GM12878 (cell line): ENCODE measurements at regions not wholly inside any gene's neighbourhood (a gene's known extent, or its start where the extent isn't known, plus 50 kb on each side); places are given as distances from the start of the nearest gene placed in this dataset.

ENCODE experiments used
- ATAC-seq: fragments of 200-7000 bp; cut with Tn5 transposase; 3 replicates; pipeline ENCODE4 v1.9.1; 2020; ENCODE audit warnings: mild to moderate bottlenecking, moderate library complexity
- BruUV-seq: library from RNA; stranded (reverse); fragments of 400-500 nt; replicated peaks from 2 replicates; lab custom pipeline; 2021; lab: Mats Ljungman, UMichigan
- CTCF ChIA-PET: fragments of 300-600 bp; sonication (Branson Sonifier 250); formaldehyde crosslinking; extraction: SDS; loops from one replicate; lab custom pipeline; 2021; ENCODE audit warnings: inconsistent platforms; lab: Yijun Ruan, JAX
- POLR2A ChIA-PET: fragments of 350-600 bp; formaldehyde crosslinking; extraction: SDS; loops from one replicate; lab custom pipeline; 2021; ENCODE audit warnings: inconsistent platforms; lab: Charles Lee
- RAD21 ChIA-PET: fragments of 300-600 bp; sonication (Branson Sonifier 250); formaldehyde crosslinking; loops from one replicate; lab custom pipeline; 2023; ENCODE audit warnings: antibody characterized with exemption; ENCODE audit not compliant: unreplicated experiment; lab: Charles Lee
- SMC1A ChIA-PET: fragments of 300-600 bp; sonication (Branson Sonifier 250); formaldehyde crosslinking; loops from one replicate; lab custom pipeline; 2023; ENCODE audit not compliant: unreplicated experiment, uncharacterized antibody; lab: Charles Lee
- DNase-seq: peaks from one replicate; pipeline ENCODE4 v3.0.0-alpha.2; 2011; ENCODE audit warnings: low read depth, low spot score
- FAIRE-seq: peaks from 3 replicates; lab custom pipeline; 2011; peaks lifted over from hg19 to GRCh38; lab: Jason Lieb, UNC
- H2AFZ ChIP-seq: 2 replicates; pipeline ENCODE4 v1.6.0; 2011; ENCODE audit warnings: low read depth, low read length, control low read depth; ENCODE audit not compliant: control insufficient read depth
- H3K27ac ChIP-seq: 2 replicates; pipeline ENCODE4 v1.5.1; 2011; ENCODE audit warnings: control low read depth; ENCODE audit not compliant: control insufficient read depth, insufficient read depth
- H3K27me3 ChIP-seq, 2 experiments: replicated peaks in 1 of 2; 2 replicates each; pipeline versions ENCODE4 v1.6.0 to v1.6.1; 2011; ENCODE audit warnings: low read length in 1 of 2; ENCODE audit not compliant: control insufficient read depth in 2 of 2, insufficient read depth in 2 of 2
- H3K36me3 ChIP-seq, 2 experiments: 2 replicates each; pipeline ENCODE4 v1.5.1; 2011; ENCODE audit warnings: low read length in 1 of 2; ENCODE audit not compliant: control insufficient read depth in 2 of 2, insufficient read depth in 2 of 2
- H3K4me1 ChIP-seq: 2 replicates; pipeline ENCODE4 v1.6.1; 2011; ENCODE audit warnings: mild to moderate bottlenecking, low read length, moderate library complexity, mixed read lengths; ENCODE audit not compliant: control insufficient read depth, insufficient read depth
- H3K4me2 ChIP-seq: 2 replicates; pipeline ENCODE4 v1.6.0; 2011; ENCODE audit warnings: control low read depth; ENCODE audit not compliant: control insufficient read depth, insufficient read depth
- H3K4me3 ChIP-seq: fragments of 200-600 bp; sonication (generic); 2 replicates; pipeline ENCODE4 v1.5.1; 2016
- H3K79me2 ChIP-seq: 2 replicates; pipeline ENCODE4 v1.6.0; 2011; ENCODE audit warnings: low read length; ENCODE audit not compliant: control insufficient read depth, insufficient read depth
- H3K9ac ChIP-seq: 2 replicates; pipeline ENCODE4 v1.8.0; 2011; ENCODE audit warnings: low read length, control low read depth, mixed read lengths; ENCODE audit not compliant: control insufficient read depth, insufficient read depth
- H3K9me3 ChIP-seq: replicated peaks from 3 replicates; pipeline ENCODE4 v1.5.1; 2011; ENCODE audit warnings: mild to moderate bottlenecking, low read length; ENCODE audit not compliant: control insufficient read depth, insufficient read depth
- H4K20me1 ChIP-seq: 2 replicates; pipeline ENCODE4 v1.6.0; 2011; ENCODE audit not compliant: control insufficient read depth, insufficient read depth
- ESRRA ChIP-seq: IDR thresholded peaks from 2 replicates; pipeline ENCODE4 v1.6.1; 2012; ENCODE audit warnings: mild to moderate bottlenecking, low read length, improper control_type of control experiment
- NFXL1 ChIP-seq: fragments of 450-650 bp; IDR thresholded peaks from 2 replicates; pipeline ENCODE4 v1.6.1; 2017; ENCODE audit warnings: antibody characterized with exemption, mild to moderate bottlenecking, borderline replicate concordance
- SREBF1 ChIP-seq: IDR thresholded peaks from 2 replicates; pipeline ENCODE4 v1.6.1; 2012; ENCODE audit warnings: mild to moderate bottlenecking, low read length
- WGBS: methylation state at CpG from one replicate; pipeline ENCODE4 v1.1.6; 2016; ENCODE audit warnings: low lambda C conversion rate; ENCODE audit not compliant: insufficient replicate concordance, insufficient coverage; ENCODE audit errors: missing lambda C conversion rate; 5-methylcytosine and 5-hydroxymethylcytosine counted together
- in situ Hi-C: fragments of 300-500 bp; cut with MboI; formaldehyde crosslinking; loops from 9 replicates; pipeline ENCODE4 v1.14.3; 2018; ENCODE audit warnings: mixed read lengths
- intact Hi-C: fragments of 100-400 bp; cut with micrococcal nuclease; formaldehyde crosslinking; loops from one replicate; pipeline ENCODE4 v1.14.2; 2022; ENCODE audit not compliant: unreplicated experiment
- TF ChIP-seq, protein P1 (sequence below): IDR thresholded peaks from 2 replicates; pipeline ENCODE4 v1.6.1; 2012; ENCODE audit warnings: mild to moderate bottlenecking, low read depth, low read length
- TF ChIP-seq, protein P2 (sequence below): fragments of 450-650 bp; IDR thresholded peaks from 2 replicates; pipeline ENCODE4 v1.6.1; 2018; ENCODE audit warnings: mild to moderate bottlenecking, low read depth, moderate library complexity; ENCODE audit not compliant: partially characterized antibody

DNA sequence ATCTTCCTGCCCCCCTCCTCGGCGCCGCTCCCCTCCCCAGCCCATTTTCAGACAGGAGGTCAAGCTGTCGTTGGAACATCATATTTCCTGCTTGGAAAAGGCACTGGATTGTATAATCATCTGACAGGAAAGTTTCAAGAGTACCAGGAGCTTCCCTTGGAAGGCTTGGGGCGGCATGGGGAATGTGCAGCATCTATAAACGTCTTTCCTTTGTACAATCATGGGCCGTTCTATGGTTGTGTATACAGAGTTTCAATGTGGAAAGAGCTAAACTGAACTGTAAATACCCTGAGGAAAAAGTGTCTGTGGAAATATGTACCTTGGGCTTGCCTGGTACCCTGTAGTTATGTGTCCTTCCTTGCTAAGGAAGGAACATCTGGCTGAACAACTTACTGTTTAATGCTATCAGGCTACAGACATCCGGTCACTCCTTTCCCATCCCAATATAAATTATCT lies 368.1 kb upstream of the ADGRL2 start (continued):
- TF ChIP-seq, protein P1, sequence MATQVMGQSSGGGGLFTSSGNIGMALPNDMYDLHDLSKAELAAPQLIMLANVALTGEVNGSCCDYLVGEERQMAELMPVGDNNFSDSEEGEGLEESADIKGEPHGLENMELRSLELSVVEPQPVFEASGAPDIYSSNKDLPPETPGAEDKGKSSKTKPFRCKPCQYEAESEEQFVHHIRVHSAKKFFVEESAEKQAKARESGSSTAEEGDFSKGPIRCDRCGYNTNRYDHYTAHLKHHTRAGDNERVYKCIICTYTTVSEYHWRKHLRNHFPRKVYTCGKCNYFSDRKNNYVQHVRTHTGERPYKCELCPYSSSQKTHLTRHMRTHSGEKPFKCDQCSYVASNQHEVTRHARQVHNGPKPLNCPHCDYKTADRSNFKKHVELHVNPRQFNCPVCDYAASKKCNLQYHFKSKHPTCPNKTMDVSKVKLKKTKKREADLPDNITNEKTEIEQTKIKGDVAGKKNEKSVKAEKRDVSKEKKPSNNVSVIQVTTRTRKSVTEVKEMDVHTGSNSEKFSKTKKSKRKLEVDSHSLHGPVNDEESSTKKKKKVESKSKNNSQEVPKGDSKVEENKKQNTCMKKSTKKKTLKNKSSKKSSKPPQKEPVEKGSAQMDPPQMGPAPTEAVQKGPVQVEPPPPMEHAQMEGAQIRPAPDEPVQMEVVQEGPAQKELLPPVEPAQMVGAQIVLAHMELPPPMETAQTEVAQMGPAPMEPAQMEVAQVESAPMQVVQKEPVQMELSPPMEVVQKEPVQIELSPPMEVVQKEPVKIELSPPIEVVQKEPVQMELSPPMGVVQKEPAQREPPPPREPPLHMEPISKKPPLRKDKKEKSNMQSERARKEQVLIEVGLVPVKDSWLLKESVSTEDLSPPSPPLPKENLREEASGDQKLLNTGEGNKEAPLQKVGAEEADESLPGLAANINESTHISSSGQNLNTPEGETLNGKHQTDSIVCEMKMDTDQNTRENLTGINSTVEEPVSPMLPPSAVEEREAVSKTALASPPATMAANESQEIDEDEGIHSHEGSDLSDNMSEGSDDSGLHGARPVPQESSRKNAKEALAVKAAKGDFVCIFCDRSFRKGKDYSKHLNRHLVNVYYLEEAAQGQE, result no peak
- TF ChIP-seq ESRRA (no peak), SREBF1 (no peak), NFXL1 (no peak)
- TF ChIP-seq, protein P2, sequence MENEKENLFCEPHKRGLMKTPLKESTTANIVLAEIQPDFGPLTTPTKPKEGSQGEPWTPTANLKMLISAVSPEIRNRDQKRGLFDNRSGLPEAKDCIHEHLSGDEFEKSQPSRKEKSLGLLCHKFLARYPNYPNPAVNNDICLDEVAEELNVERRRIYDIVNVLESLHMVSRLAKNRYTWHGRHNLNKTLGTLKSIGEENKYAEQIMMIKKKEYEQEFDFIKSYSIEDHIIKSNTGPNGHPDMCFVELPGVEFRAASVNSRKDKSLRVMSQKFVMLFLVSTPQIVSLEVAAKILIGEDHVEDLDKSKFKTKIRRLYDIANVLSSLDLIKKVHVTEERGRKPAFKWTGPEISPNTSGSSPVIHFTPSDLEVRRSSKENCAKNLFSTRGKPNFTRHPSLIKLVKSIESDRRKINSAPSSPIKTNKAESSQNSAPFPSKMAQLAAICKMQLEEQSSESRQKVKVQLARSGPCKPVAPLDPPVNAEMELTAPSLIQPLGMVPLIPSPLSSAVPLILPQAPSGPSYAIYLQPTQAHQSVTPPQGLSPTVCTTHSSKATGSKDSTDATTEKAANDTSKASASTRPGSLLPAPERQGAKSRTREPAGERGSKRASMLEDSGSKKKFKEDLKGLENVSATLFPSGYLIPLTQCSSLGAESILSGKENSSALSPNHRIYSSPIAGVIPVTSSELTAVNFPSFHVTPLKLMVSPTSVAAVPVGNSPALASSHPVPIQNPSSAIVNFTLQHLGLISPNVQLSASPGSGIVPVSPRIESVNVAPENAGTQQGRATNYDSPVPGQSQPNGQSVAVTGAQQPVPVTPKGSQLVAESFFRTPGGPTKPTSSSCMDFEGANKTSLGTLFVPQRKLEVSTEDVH, result no peak

DNA sequence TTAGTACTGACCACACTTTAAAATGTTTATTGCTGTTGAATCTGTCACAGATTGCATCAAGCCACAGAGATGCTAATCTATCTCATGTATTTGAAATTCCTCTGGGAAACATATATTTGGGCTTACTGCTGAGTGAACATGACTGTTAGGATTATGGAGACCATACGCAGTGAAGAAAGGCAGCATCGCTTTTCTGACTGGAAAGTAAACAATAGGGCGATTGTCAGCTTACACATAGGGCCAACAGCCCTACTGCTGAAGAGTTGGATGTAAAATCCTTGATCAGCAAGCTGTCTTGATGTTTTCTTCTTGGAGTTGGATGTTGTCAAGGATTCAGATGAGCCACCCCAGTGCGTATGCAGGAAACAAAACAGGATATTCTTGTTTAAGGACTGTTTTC lies 368.7 kb upstream of the ADGRL2 start:
- H3K4me2 ChIP-seq, result no peak overlapping the region
- no peak overlapping the region for H3K27ac ChIP-seq
- no peak overlapping the region for H3K4me3 ChIP-seq
- H3K4me1 ChIP-seq, result peaks cover 2% of the 10 kb centered on the region; the same call in 1 of the 2 replicates
- POLR2A ChIA-PET, result no interaction called here
- intact Hi-C loops (loop anchor here (5.0 kb wide), 1 partner anchor 115 kb away; no protein-coding TSS in a partner anchor), in situ Hi-C loops (no loop called here)
- H3K9ac ChIP-seq, result no peak overlapping the region
- WGBS, result 49% methylated on average over 4 of the region's 4 CpGs
- no peak overlapping the region for H2AFZ ChIP-seq
- SMC1A ChIA-PET, result interaction anchor here (0.6 kb wide), 1 partner anchor 28 kb away, joined by 3 read pairs; no protein-coding TSS in a partner anchor
- DNase-seq (no peak), ATAC-seq (no peak), FAIRE-seq (no peak)
- RAD21 ChIA-PET, result no interaction called here
- TF ChIP-seq, protein P1, result no peak
- no TSS peak for BruUV-seq
- no peaks in the 10 kb centered on the region for H4K20me1 ChIP-seq
- no peaks in the 10 kb centered on the region for H3K9me3 ChIP-seq
- H3K79me2 ChIP-seq, result no peaks in the 10 kb centered on the region
- no peaks in the 10 kb centered on the region; a peak in 1 of 4 replicates for H3K27me3 ChIP-seq
- CTCF ChIA-PET, result no interaction called here
- no peaks in the 10 kb centered on the region for H3K36me3 ChIP-seq
